Neural crest cell (in vitro differentiated cells): ENCODE measurements at regions not wholly inside any gene's neighbourhood (a gene's known extent, or its start where the extent isn't known, plus 50 kb on each side); places are given as distances from the start of the nearest gene placed in this dataset.

Experiments used
- DNase-seq: peaks from one replicate; pipeline ENCODE4 v3.0.0; 2021; ENCODE audit warnings: low read depth, mixed read lengths, low spot score
- H3K27ac Mint-ChIP-seq: one replicate; pipeline ENCODE4 v1.8.0; 2021; ENCODE audit warnings: mild to moderate bottlenecking, mixed read lengths; ENCODE audit not compliant: unreplicated experiment
- H3K27me3 Mint-ChIP-seq: 2 replicates; pipeline ENCODE4 v1.8.0; 2021; ENCODE audit warnings: low read depth, mild to moderate bottlenecking, mixed read lengths
- H3K36me3 Mint-ChIP-seq: 2 replicates; pipeline ENCODE4 v1.8.0; 2021; ENCODE audit warnings: low read depth, mild to moderate bottlenecking, mixed read lengths
- H3K4me1 Mint-ChIP-seq: 2 replicates; pipeline ENCODE4 v1.8.0; 2021; ENCODE audit warnings: mixed read lengths
- H3K4me3 Mint-ChIP-seq: one replicate; pipeline ENCODE4 v1.8.0; 2021; ENCODE audit warnings: mild to moderate bottlenecking, mixed read lengths
- H3K9me3 Mint-ChIP-seq: 2 replicates; pipeline ENCODE4 v1.8.0; 2021; ENCODE audit warnings: mixed read lengths
- TF ChIP-seq, protein P1 (sequence below): fragments of 200-600 bp; sonication (generic); conservative IDR thresholded peaks from 2 replicates; pipeline ENCODE4 v1.5.0; 2021; ENCODE audit warnings: antibody characterized with exemption, mild to moderate bottlenecking

DNA sequence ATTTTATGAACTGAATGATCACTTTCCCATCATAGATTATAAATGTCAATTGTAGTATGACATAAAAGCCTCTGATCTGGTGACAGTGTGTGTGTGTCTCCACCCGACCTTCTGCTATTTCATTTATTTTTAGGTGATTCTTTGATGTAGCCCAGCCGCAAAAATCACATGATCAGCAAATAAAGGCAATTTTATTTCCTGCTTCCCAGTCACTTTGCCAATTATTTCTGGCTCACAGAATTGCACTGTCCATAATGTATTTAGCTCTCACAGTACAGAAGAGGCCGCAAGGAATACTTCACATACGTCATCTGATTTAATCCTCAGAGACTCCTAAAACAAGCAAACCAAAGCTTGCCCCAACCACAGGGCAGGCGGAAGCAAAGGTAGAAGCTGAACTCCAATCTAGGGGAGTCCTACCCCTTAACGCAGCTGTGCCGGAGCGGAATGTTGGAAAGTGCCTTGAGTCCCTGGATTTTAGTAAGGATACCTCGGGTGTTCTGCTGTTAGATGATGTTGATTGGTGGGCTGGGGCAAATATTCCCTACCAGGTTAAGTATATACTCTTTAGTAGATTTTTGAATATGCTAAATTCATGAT is 384.0 kb upstream of the IRX4 start:
- Mint-ChIP-seq H3K4me3 (no peak overlapping the region), H3K27ac (no peak overlapping the region), H3K4me1 (peaks cover 12% of the 10 kb centered on the region), H3K36me3 (peaks cover 2% of the 10 kb centered on the region), H3K9me3 (no peaks in the 10 kb centered on the region), H3K27me3 (no peaks in the 10 kb centered on the region)
- no peak for DNase-seq
- TF ChIP-seq, protein P1, sequence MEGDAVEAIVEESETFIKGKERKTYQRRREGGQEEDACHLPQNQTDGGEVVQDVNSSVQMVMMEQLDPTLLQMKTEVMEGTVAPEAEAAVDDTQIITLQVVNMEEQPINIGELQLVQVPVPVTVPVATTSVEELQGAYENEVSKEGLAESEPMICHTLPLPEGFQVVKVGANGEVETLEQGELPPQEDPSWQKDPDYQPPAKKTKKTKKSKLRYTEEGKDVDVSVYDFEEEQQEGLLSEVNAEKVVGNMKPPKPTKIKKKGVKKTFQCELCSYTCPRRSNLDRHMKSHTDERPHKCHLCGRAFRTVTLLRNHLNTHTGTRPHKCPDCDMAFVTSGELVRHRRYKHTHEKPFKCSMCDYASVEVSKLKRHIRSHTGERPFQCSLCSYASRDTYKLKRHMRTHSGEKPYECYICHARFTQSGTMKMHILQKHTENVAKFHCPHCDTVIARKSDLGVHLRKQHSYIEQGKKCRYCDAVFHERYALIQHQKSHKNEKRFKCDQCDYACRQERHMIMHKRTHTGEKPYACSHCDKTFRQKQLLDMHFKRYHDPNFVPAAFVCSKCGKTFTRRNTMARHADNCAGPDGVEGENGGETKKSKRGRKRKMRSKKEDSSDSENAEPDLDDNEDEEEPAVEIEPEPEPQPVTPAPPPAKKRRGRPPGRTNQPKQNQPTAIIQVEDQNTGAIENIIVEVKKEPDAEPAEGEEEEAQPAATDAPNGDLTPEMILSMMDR, result no peak

- no peaks in the 10 kb centered on the region for H3K27me3 Mint-ChIP-seq
- TF ChIP-seq, protein P1, result no peak
- H3K4me3 Mint-ChIP-seq, result no peak overlapping the region
- no peak overlapping the region for H3K27ac Mint-ChIP-seq
- H3K4me1 Mint-ChIP-seq, result peaks cover 13% of the 10 kb centered on the region
- H3K36me3 Mint-ChIP-seq, result peaks cover 2% of the 10 kb centered on the region
- DNase-seq, result no peak
- H3K9me3 Mint-ChIP-seq, result no peaks in the 10 kb centered on the region
These were observed 382.6 kb upstream of the IRX4 start for GRCh38 chr5:2265341-2265740.

DNA sequence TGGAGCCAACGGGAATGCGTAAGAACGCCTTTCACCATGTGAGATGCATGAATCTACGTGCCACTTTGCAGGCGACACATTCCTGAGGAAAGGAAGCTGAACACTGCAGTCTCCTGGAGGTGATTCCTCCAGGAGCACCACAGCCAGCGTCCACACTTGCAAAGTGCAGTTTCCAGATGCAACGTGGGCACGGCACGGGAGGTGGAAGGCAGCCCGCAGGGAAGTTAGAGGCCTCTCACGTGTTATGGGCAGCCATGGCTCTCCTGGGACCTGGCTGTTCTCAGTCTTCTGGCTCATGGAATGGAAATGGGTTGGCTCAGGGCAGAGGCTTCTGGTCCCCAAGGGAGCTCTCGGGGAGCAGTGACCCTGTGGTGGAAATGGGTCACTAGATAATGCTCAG is 381.0 kb upstream of the IRX4 start:
- H3K27me3 Mint-ChIP-seq, result no peaks in the 10 kb centered on the region
- H3K27ac Mint-ChIP-seq, result peak overlapping the region; percentile 62
- peaks cover 2% of the 10 kb centered on the region for H3K9me3 Mint-ChIP-seq
- H3K36me3 Mint-ChIP-seq, result peaks cover 2% of the 10 kb centered on the region
- no peak overlapping the region for H3K4me3 Mint-ChIP-seq
- TF ChIP-seq, protein P1, result no peak
- peaks cover 12% of the 10 kb centered on the region for H3K4me1 Mint-ChIP-seq
- no peak for DNase-seq

DNA sequence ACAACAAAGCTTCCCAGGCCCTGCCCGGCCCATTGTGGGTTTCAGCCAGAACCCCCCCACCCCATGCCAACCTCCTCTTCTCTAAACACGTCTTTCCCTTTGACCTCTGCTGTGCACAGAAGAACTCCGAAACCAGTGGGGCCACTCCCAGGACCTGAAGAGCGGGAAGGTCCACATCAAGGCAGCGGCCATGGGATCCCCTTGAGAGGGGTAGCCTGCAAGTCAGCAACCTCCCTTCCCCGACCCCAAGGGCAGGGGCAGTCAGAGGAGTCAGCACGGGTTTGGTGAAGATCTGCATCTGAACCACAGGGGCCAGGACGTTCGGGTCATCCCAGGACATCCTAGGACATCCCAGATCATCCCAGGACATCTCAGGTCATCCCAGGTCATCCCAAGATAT is 379.9 kb upstream of the IRX4 start:
- no peak for DNase-seq
- peaks cover 12% of the 10 kb centered on the region for H3K4me1 Mint-ChIP-seq
- H3K27me3 Mint-ChIP-seq, result no peaks in the 10 kb centered on the region
- TF ChIP-seq, protein P1, result no peak
- no peak overlapping the region for H3K4me3 Mint-ChIP-seq
- H3K36me3 Mint-ChIP-seq, result no peaks in the 10 kb centered on the region
- no peak overlapping the region for H3K27ac Mint-ChIP-seq
- H3K9me3 Mint-ChIP-seq, result peaks cover 2% of the 10 kb centered on the region

GRCh38 chr5:2261004-2261703 is 378.4 kb upstream of the IRX4 start:
- Mint-ChIP-seq H3K27me3 (no peaks in the 10 kb centered on the region), H3K4me3 (no peak overlapping the region), H3K27ac (no peak overlapping the region), H3K9me3 (peaks cover 2% of the 10 kb centered on the region), H3K36me3 (no peaks in the 10 kb centered on the region), H3K4me1 (peaks cover 14% of the 10 kb centered on the region)
- DNase-seq, result no peak
- TF ChIP-seq, protein P1, result no peak
